Stimulated activated CD8-positive, alpha-beta memory T cell treated with anti-CD3 and anti-CD28 coated beads, Interleukin-7, amount 100 ng/mL, for 1 hour (primary cell): ENCODE measurements at regions not wholly inside any gene's neighbourhood (a gene's known extent, or its start where the extent isn't known, plus 50 kb on each side); places are given as distances from the start of the nearest gene placed in this dataset.
"Not testable (repeated sequence)": the region's sequence is repeated elsewhere in the genome, so short reads cannot be mapped to it uniquely, and the experiment has no call there.

ENCODE experiments used
- DNase-seq, 2 donors: peaks; one replicate each; pipeline ENCODE4 v3.0.0-alpha.2; 2020; ENCODE audit warnings: low read depth in 2 of 2

DNA sequence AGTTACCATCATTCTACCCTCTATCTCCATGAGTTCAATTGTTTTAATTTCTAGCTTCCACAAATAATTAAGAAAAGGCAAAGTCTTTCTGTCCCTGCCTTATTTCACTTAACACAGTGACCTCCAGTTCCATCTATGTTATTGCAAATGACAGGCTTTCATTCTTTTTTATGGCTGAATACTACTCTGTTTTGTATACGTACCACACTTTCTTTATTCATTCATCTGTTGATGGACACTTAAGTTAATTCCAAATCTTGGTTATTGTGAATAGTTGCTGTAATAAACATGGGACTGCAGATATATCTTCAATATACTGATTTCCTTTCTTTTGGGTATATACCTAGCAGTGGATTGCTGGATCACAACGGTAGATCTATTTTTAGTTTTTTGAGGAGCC is 314.1 kb downstream of the SV2B start:
- DNase-seq = no peak

GRCh38 chr15:91415258-91415657 is 315.2 kb downstream of the SV2B start:
- DNase-seq = not testable (repeated sequence)

GRCh38 chr15:91420689-91421088 is 320.6 kb downstream of the SV2B start:
- DNase-seq = no peak

DNA sequence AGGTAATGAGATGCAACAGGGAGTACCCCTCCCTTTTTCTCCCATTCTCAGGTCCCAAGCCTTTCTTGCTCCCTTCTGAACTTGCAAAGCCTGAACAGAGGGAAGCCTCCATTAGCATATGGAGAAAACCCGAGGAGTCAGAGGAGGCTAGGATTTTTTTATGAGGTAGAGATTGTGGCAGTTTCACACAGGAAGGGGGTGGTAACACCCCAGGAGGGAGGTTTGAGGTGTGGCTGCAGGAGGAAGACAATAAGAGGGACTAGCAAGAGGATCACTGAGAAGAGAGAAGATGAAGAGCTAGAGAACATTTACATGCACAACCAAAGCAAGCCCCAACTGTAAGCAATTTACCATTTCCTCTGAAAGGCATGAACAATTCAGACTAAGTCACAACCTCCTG is 322.7 kb downstream of the SV2B start:
- no peak for DNase-seq

- DNase-seq = no peak
These were observed 323.9 kb downstream of the SV2B start for GRCh38 chr15:91424001-91424400.

- no peak for DNase-seq
These were observed 326.4 kb downstream of the SV2B start for GRCh38 chr15:91426412-91426811.

- no peak for DNase-seq
These were observed 329.9 kb downstream of the SV2B start for GRCh38 chr15:91429973-91430372.

- DNase-seq = no peak
These were observed 331.1 kb downstream of the SV2B start for GRCh38 chr15:91431041-91431715.

DNA sequence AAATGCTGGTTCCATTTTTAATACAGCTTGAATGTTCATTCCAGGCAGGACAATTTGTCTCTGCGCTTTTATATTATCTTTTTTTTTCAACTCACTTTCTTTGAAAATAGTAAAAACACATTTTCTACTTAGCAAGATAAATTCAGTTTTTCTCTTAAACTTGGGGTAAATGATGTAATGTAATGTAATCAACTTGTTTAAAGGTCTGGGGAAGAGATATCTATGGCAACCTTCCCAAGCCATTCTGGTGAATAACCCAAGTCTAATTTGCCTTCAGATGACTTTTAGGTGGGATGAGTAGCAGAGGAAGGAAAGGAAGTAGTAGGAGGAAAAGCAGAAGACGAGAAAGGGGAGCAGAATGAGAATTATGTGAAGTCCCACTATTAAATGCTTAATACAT is 335.1 kb downstream of the SV2B start:
- no peak for DNase-seq

DNA sequence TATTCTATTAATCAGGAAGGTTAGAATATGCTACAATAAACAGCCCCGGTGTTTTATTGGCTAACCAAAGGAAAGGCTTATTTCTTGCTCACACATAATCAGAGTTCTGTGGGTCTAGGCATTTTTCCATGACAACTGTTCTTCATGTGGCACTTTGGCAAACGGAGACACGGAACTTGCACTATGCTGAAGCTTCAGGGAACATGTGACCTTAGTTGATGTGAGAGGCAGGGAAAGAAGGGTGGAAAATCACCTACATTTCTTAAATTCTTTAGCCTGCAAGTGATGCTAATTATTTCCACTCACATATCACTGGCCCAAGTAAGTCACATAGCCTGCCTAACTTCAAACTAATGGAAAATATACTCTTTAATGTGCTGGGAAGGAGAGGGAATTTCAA is 344.6 kb downstream of the SV2B start:
- no peak for DNase-seq

- DNase-seq = no peak
These were observed 345.7 kb downstream of the SV2B start for GRCh38 chr15:91445695-91446228.

- DNase-seq = no peak
These were observed 348.1 kb downstream of the SV2B start for GRCh38 chr15:91447991-91448644.

GRCh38 chr15:91453376-91453775 is 353.3 kb downstream of the SV2B start:
- not testable (repeated sequence) for DNase-seq

GRCh38 chr15:91456251-91456718 is 356.2 kb downstream of the SV2B start:
- DNase-seq = no peak

- no peak for DNase-seq
These were observed 356.9 kb downstream of the SV2B start for GRCh38 chr15:91456921-91457320.

GRCh38 chr15:91461377-91461776 is 361.3 kb downstream of the SV2B start:
- DNase-seq = no peak

- no peak for DNase-seq
These were observed 365.0 kb downstream of the SV2B start for GRCh38 chr15:91465086-91465485.

- DNase-seq = no peak
These were observed 365.6 kb downstream of the SV2B start for GRCh38 chr15:91465696-91466095.

DNA sequence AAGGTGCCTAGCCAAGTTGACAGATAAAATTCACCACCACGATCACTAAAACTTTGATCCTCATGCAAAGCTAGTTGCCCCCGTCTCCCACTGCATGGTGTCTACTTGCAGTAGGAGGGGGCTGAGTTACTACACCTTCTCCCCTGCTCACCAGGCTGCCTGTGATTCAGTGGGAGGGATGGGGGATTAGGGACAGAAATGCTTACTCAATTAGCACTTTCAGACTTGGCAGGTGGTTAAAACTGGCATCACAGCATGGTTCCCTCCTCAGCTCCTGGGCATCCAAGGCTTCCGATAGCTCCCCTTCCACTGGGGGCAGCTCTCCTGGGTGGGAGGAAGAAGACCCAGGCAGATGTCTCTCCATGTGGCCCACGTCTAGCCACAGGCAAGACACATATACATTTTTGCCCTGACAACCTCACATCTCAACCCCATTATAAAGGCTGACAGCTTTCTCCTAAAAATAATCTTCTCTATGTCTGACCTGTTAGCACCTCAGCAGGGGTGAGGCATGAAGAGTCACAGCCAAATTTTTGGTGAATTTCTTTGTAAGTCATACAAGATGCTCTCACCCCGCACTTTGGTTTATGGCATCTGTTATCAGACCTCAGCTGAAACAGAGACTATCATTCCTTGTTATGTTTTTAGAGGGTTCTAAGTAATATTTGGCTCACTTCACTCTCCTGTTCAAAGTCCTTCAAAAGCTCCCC is 369.0 kb downstream of the SV2B start:
- DNase-seq = no peak

- DNase-seq = peak; percentile 17 to 48
These were observed 369.8 kb downstream of the SV2B start for GRCh38 chr15:91469632-91470567.

GRCh38 chr15:91471468-91471867 is 371.4 kb downstream of the SV2B start:
- DNase-seq = no peak
